ENCODE measurements at regions not wholly inside any gene's neighbourhood (a gene's known extent, or its start where the extent isn't known, plus 50 kb on each side); places are given as distances from the start of the nearest gene placed in this dataset.

GRCh38 chr2:236746833-236747232, 177.2 kb downstream of the ACKR3 start:
- TF ChIP-seq CTCF (IDR thresholded peaks at IDR 0.05), result no peak
- intact Hi-C loops (cut with DNase I), result no loop called here
- no peak overlapping the region for H3K27ac ChIP-seq
- DNase-seq, result no peak
- H3K36me3 ChIP-seq, result no peaks in the 10 kb centered on the region
- H3K27me3 ChIP-seq, result no peaks in the 10 kb centered on the region
- no peak overlapping the region for H3K4me3 ChIP-seq
- no peaks in the 10 kb centered on the region for H3K4me1 ChIP-seq
- H3K9ac ChIP-seq (ENCODE audit: low read depth in 2 of 2, low read length in 2 of 2), result no peak overlapping the region
- no peaks in the 10 kb centered on the region for H3K9me3 ChIP-seq

- intact Hi-C loops (cut with DNase I), result no loop called here
- Histone ChIP-seq H3K4me1 (no peaks in the 10 kb centered on the region), H3K9me3 (no peaks in the 10 kb centered on the region), H3K27ac (no peak overlapping the region), H3K4me3 (no peak overlapping the region), H3K27me3 (no peaks in the 10 kb centered on the region), H3K9ac (ENCODE audit: low read depth in 2 of 2, low read length in 2 of 2) (no peak overlapping the region), H3K36me3 (no peaks in the 10 kb centered on the region)
- TF ChIP-seq CTCF (IDR thresholded peaks at IDR 0.05), result no peak
- no peak for DNase-seq
These were observed 177.8 kb downstream of the ACKR3 start for GRCh38 chr2:236747426-236747825.

GRCh38 chr2:236747925-236748324, 178.3 kb downstream of the ACKR3 start:
- Histone ChIP-seq H3K36me3 (no peaks in the 10 kb centered on the region), H3K4me3 (no peak overlapping the region), H3K27me3 (no peaks in the 10 kb centered on the region), H3K9me3 (no peaks in the 10 kb centered on the region), H3K27ac (no peak overlapping the region), H3K4me1 (no peaks in the 10 kb centered on the region), H3K9ac (ENCODE audit: low read depth in 2 of 2, low read length in 2 of 2) (no peak overlapping the region)
- no peak for DNase-seq
- intact Hi-C loops (cut with DNase I), result no loop called here
- no peak for TF ChIP-seq CTCF (IDR thresholded peaks at IDR 0.05)

GRCh38 chr2:236748385-236748784, 178.8 kb downstream of the ACKR3 start:
- Histone ChIP-seq H3K27ac (no peak overlapping the region), H3K4me3 (no peak overlapping the region), H3K27me3 (no peaks in the 10 kb centered on the region), H3K9me3 (no peaks in the 10 kb centered on the region), H3K36me3 (no peaks in the 10 kb centered on the region), H3K9ac (ENCODE audit: low read depth in 2 of 2, low read length in 2 of 2) (no peak overlapping the region), H3K4me1 (no peaks in the 10 kb centered on the region)
- no peak for TF ChIP-seq CTCF (IDR thresholded peaks at IDR 0.05)
- no peak for DNase-seq
- intact Hi-C loops (cut with DNase I), result no loop called here

- DNase-seq, result no peak
- intact Hi-C loops (cut with DNase I), result no loop called here
These were observed 179.2 kb downstream of the ACKR3 start for GRCh38 chr2:236748801-236749200.

More at GRCh38 chr2:236748801-236749200, 179.2 kb downstream of the ACKR3 start:
- Histone ChIP-seq H3K9me3 (no peaks in the 10 kb centered on the region), H3K4me3 (no peak overlapping the region), H3K4me1 (no peaks in the 10 kb centered on the region), H3K9ac (ENCODE audit: low read depth in 2 of 2, low read length in 2 of 2) (no peak overlapping the region), H3K27ac (no peak overlapping the region), H3K27me3 (no peaks in the 10 kb centered on the region), H3K36me3 (no peaks in the 10 kb centered on the region)
- no peak for TF ChIP-seq CTCF (IDR thresholded peaks at IDR 0.05)
